C4-2B (cell line): ENCODE measurements at regions not wholly inside any gene's neighbourhood (a gene's known extent, or its start where the extent isn't known, plus 50 kb on each side); places are given as distances from the start of the nearest gene placed in this dataset.

ENCODE experiments used
- ZFX ChIP-seq: fragments of 450-650 bp; IDR thresholded peaks from 2 replicates; pipeline ENCODE4 v1.6.1; 2017
- TF ChIP-seq, protein P1 (sequence below): fragments of 450-650 bp; conservative IDR thresholded peaks from 2 replicates; pipeline ENCODE4 v1.5.1; 2017; ENCODE audit warnings: mild to moderate bottlenecking

DNA sequence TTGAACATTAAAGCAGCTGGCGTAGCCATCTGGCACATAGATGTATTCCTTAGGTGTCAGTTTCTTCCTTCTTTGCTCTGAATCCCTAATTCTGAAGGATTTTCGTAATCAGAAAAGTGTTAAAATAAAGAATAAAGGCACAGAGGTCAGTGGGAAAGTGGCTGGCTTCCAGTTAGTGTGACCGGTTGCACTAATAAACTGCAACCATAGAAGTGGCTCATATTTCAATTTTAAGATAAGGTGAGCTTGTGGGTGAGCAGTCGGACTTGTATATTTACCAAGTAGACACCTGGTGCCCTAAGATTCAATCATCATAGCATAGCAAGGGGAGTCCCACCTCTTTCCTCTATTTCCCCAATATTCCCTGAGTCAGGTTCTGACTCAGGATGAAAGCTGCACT is 459.6 kb downstream of the ACTL7B start:
- TF ChIP-seq, protein P1, sequence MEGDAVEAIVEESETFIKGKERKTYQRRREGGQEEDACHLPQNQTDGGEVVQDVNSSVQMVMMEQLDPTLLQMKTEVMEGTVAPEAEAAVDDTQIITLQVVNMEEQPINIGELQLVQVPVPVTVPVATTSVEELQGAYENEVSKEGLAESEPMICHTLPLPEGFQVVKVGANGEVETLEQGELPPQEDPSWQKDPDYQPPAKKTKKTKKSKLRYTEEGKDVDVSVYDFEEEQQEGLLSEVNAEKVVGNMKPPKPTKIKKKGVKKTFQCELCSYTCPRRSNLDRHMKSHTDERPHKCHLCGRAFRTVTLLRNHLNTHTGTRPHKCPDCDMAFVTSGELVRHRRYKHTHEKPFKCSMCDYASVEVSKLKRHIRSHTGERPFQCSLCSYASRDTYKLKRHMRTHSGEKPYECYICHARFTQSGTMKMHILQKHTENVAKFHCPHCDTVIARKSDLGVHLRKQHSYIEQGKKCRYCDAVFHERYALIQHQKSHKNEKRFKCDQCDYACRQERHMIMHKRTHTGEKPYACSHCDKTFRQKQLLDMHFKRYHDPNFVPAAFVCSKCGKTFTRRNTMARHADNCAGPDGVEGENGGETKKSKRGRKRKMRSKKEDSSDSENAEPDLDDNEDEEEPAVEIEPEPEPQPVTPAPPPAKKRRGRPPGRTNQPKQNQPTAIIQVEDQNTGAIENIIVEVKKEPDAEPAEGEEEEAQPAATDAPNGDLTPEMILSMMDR: no peak
- TF ChIP-seq ZFX: no peak
